Fibroblast of the aortic adventitia (primary cell): ENCODE measurements at regions not wholly inside any gene's neighbourhood (a gene's known extent, or its start where the extent isn't known, plus 50 kb on each side); places are given as distances from the start of the nearest gene placed in this dataset.
A peak's percentile ranks its signal among the peaks of the same experiment; 100 is the strongest.

Source experiments
- DNase-seq: peaks from one replicate; pipeline ENCODE4 v3.0.0-alpha.2; 2010; ENCODE audit warnings: low read depth
- H3K4me3 ChIP-seq: 2 replicates; pipeline ENCODE4 v1.5.1; 2011; ENCODE audit warnings: low read depth, mild to moderate bottlenecking, control low read depth, low read length, moderate library complexity
- TF ChIP-seq, protein P1 (sequence below): IDR thresholded peaks from 2 replicates; pipeline ENCODE4 v1.5.1; 2011; ENCODE audit warnings: mild to moderate bottlenecking, low read length, control low read depth, inconsistent platforms; ENCODE audit not compliant: insufficient read depth

DNA sequence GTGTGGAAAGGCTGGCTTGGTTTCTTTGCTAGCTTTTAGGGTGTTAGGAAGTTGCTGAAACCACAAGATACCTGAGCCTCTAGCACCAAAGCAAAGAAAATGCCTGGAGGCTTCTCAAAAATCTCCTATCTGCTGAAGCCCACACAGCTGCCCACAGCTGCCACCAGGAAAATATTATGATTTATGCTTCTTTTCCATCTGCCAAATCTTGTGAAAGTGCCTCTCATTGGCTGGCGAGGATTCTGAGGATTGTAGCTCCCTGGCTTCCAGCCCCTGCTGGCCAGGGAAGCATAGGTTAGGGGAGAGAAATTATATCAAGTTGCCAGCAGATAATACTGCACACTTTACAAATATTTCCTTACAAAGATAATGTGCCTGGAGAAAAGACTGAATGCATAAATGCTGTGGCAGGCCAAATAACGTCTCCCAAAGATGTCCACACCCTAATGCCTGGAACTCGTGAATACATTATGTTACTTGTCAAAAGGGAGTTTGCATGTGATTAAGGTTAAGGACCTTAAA, 98.4 kb downstream of the MRPL14 start:
- TF ChIP-seq, protein P1, sequence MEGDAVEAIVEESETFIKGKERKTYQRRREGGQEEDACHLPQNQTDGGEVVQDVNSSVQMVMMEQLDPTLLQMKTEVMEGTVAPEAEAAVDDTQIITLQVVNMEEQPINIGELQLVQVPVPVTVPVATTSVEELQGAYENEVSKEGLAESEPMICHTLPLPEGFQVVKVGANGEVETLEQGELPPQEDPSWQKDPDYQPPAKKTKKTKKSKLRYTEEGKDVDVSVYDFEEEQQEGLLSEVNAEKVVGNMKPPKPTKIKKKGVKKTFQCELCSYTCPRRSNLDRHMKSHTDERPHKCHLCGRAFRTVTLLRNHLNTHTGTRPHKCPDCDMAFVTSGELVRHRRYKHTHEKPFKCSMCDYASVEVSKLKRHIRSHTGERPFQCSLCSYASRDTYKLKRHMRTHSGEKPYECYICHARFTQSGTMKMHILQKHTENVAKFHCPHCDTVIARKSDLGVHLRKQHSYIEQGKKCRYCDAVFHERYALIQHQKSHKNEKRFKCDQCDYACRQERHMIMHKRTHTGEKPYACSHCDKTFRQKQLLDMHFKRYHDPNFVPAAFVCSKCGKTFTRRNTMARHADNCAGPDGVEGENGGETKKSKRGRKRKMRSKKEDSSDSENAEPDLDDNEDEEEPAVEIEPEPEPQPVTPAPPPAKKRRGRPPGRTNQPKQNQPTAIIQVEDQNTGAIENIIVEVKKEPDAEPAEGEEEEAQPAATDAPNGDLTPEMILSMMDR: peak; percentile 81
- H3K4me3 ChIP-seq: no peak overlapping the region
- DNase-seq: peak; percentile 97

DNA sequence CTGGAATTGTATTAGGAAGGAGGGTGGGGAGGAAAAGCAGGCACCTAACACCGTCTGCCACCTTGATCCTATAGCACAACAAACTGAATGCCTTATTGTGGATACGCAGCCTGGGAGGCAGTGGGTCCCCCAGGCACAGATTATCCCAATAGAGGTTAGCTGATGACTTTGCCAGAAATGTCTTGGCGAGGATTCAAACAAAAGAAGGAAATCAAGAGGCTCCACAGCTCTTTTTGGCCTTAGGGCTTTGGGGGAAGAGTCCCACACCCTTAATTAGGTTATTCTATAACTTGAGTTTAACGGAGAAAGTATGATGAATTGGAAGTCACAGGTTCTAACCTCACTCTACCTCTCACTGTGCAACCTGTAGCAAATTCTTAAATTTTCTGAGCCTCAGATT, 102.0 kb downstream of the MRPL14 start:
- DNase-seq: no peak
- TF ChIP-seq, protein P1: no peak
- H3K4me3 ChIP-seq: no peak overlapping the region

DNA sequence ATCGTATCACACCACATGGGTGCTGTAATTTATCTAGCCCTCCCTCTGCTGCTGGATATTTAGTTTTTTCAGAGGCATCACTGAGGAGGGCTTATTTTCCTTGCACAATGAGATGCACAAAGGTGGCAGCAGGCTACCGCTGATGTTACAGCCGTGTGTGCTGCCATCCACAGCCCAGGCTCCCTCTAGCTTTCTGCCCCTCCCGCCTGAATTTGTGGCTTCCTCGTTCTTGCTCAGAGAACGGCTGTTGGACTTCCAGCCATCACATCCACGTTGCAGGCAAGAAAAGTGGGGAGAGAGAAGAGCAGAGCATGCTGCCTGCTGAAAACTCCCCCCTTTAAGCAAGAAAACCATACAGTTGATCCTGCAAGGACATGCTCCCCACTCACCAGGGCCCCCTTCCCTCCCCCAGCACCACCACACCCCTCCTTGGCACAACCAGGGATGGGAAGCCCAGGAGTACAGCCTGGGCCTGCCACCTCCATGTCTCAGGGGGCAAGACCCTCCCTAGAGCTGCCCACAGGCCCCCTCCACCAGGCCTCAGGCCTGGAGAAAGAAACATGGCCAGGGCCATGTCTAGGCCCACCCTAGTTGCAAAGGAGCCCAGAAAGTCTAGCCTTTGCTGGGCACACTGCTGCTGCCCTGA, 102.6 kb downstream of the MRPL14 start:
- no peak overlapping the region for H3K4me3 ChIP-seq
- TF ChIP-seq, protein P1: no peak
- no peak for DNase-seq

DNA sequence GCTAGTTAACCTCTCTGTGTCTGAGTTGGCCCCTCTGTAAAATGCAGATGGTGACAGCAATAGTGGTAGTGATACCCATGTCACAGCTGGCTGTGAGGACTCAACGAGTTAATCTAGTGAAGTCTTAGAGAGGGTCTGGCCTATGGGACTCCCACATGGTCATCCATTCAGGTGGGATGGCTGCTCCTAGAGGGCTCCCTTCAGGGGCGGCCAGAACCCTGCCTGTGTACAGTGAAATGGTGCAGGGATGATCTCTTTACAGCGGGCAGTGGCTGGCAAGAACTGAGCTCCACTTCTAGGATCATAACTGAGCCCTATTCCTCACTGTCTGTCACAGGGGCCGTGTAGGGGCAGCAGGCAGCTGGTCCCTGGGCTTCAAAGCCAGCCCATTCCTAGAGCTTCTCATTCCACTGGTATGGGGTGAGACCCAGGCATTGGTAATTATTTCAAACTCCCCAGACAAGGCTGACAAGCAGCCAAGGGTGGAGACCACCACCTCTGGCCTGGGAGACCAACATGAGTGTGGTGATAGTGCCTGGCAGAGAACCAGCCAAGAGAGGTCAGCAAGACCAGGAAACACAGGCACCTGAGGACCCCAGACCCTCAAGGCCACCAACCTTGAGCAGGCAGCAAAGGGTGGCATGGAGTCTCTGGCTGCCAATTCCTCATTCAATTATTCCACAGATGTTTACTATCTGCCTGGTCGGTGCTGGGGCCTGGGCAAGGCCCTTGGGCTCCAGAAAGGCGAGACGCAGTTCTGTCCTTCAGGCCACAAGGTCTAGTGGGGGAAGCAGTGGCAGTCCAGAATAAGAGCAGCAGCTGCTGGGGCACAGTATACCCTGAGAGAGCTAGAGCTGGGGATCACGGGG, 103.4 kb downstream of the MRPL14 start:
- no peak overlapping the region for H3K4me3 ChIP-seq
- TF ChIP-seq, protein P1: no peak

DNA sequence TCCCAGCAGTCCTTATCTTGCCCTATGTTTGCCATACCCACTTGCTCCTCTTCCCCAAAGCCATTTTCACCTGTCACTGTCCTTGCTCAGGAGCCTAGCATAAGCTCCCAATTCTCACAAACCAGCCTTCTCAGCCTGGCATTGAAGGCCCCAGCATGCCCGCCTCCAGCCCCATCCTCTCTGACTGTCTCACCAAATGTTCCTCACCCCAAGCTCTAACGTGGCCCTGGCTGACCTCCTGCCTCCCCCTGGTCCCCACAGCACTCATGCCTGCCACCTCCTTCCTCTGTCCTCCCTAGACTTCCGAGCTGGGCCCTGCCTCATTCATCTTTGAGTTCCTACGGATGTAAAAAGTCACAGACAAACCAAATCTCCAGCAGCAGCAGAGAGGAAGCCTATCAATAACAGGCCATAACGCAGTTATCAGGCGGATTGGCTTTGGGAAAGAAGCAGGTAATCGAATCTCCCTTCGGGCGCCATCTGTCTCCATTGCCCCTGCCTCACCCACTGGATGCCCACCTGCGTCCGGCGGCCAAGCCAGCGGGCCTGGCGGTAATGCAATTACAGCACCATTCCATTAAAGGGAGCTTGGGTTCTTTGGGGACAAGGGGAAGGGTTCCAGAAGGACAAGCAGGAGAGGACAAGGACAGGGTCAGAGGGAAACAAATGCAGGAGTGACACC, 104.4 kb downstream of the MRPL14 start:
- H3K4me3 ChIP-seq: no peak overlapping the region
- no peak for DNase-seq
- TF ChIP-seq, protein P1: no peak

More for the DNA sequence above, 103.4 kb downstream of the MRPL14 start:
- DNase-seq: no peak

DNA sequence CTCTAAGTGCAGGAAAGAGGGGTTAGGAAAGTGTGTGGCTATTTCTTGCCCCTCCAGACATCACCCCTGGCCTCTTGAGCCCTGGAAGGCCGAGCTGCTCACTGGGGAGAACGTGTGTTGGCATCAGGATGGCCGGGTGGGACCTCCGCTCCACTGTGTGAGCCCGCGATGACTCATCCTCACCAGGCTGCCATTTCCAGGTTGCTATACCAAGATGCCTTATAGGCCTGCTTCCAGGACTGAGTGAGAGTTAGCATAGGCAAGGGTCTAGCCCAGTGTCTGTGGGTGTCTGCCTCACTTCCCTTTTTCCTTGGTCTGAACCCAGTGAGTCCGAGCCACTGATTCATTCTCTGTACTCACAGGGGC, 105.0 kb downstream of the MRPL14 start:
- no peak overlapping the region for H3K4me3 ChIP-seq
- peak; percentile 68 for DNase-seq
- TF ChIP-seq, protein P1: no peak
